SK-N-SH (cell line): ENCODE measurements at regions not wholly inside any gene's neighbourhood (a gene's known extent, or its start where the extent isn't known, plus 50 kb on each side); places are given as distances from the start of the nearest gene placed in this dataset.

Source experiments
- CTCF ChIA-PET: fragments of 300-600, 350-600 bp; formaldehyde crosslinking; extraction: SDS; loops from one replicate; lab custom pipeline; 2021; lab: Yijun Ruan, JAX
- POLR2A ChIA-PET: fragments of 350-600 bp; sonication (Branson Sonifier 250); formaldehyde crosslinking; extraction: SDS; loops from one replicate; lab custom pipeline; 2020; ENCODE audit warnings: antibody characterized with exemption, inconsistent platforms; lab: Yijun Ruan, JAX
- DNase-seq: peaks from one replicate; pipeline ENCODE4 v3.0.0; 2012
- H2AFZ ChIP-seq: fragments of 200-600 bp; sonication (generic); 2 replicates; pipeline ENCODE4 v1.8.1; 2016; ENCODE audit warnings: antibody characterized with exemption, mild to moderate bottlenecking, low read depth
- H3F3A ChIP-seq: fragments of 200-600 bp; sonication (generic); replicated peaks from 2 replicates; pipeline ENCODE3; 2016; ENCODE audit warnings: antibody characterized with exemption, mild to moderate bottlenecking; ENCODE audit not compliant: insufficient read depth
- H3K27ac ChIP-seq, 2 experiments: fragments of 200-500 bp in 1 of 2; fragments of 200-600 bp in 1 of 2; sonication (Bioruptor generic) in 1 of 2; sonication (generic), shearing (Covaris generic) in 1 of 2; 2 replicates each; pipeline versions ENCODE4 v1.5.1 to v1.6.1; 2014 to 2016; ENCODE audit warnings: low read depth in 2 of 2, inconsistent platforms in 1 of 2, low read length in 1 of 2, mild to moderate bottlenecking in 1 of 2, mixed read lengths in 1 of 2
- H3K27me3 ChIP-seq: fragments of 200-600 bp; sonication (generic), shearing (Covaris generic); 2 replicates; pipeline ENCODE4 v1.6.1; 2016; ENCODE audit warnings: mixed run types; ENCODE audit not compliant: insufficient read depth
- H3K36me3 ChIP-seq, 2 experiments: fragments of 200-500 bp in 1 of 2; fragments of 200-600 bp in 1 of 2; sonication (Bioruptor generic) in 1 of 2; sonication (generic) in 1 of 2; replicated peaks in 1 of 2; 2 replicates each; pipeline versions ENCODE3 to v1.5.1; 2014 to 2016; ENCODE audit warnings: low read length in 1 of 2, mild to moderate bottlenecking in 1 of 2; ENCODE audit not compliant: insufficient read depth in 2 of 2, control insufficient read depth in 1 of 2
- H3K4me1 ChIP-seq, 2 experiments: fragments of 200-500 bp in 1 of 2; fragments of 200-600 bp in 1 of 2; sonication (Bioruptor generic) in 1 of 2; sonication (generic), shearing (Covaris generic) in 1 of 2; 2 replicates each; pipeline versions ENCODE4 v1.5.1 to v1.6.1; 2014 to 2016; ENCODE audit warnings: low read depth in 1 of 2, low read length in 1 of 2, mixed run types in 1 of 2; ENCODE audit not compliant: insufficient read depth in 2 of 2, control insufficient read depth in 1 of 2
- H3K4me2 ChIP-seq: fragments of 200-600 bp; sonication (generic), shearing (Covaris generic); 2 replicates; pipeline ENCODE4 v1.6.1; 2017; ENCODE audit warnings: mixed run types
- H3K4me3 ChIP-seq, 2 experiments: fragments of 200-500 bp in 1 of 2; fragments of 200-600 bp in 1 of 2; sonication (Bioruptor generic) in 1 of 2; sonication (generic), shearing (Covaris generic) in 1 of 2; 2 replicates each; pipeline versions ENCODE4 v1.5.1 to v1.8.1; 2014 to 2016; ENCODE audit warnings: low read depth in 2 of 2, inconsistent platforms in 1 of 2, low read length in 1 of 2, mild to moderate bottlenecking in 1 of 2, mixed read lengths in 1 of 2, moderate library complexity in 1 of 2
- H3K79me2 ChIP-seq: fragments of 200-600 bp; sonication (generic); 2 replicates; pipeline ENCODE4 v1.8.1; 2017; ENCODE audit warnings: mild to moderate bottlenecking; ENCODE audit not compliant: insufficient read depth
- H3K9ac ChIP-seq: fragments of 200-600 bp; sonication (generic); 2 replicates; pipeline ENCODE4 v1.6.1; 2017; ENCODE audit warnings: mixed run types
- H3K9me2 ChIP-seq: fragments of 200-600 bp; sonication (generic); 2 replicates; pipeline ENCODE4 v1.6.1; 2017; ENCODE audit warnings: mixed run types
- H3K9me3 ChIP-seq: fragments of 200-600 bp; sonication (generic); 2 replicates; pipeline ENCODE4 v1.6.1; 2017; ENCODE audit warnings: mixed run types, mild to moderate bottlenecking, moderate library complexity
- H4K20me1 ChIP-seq: fragments of 200-600 bp; sonication (generic); 2 replicates; pipeline ENCODE4 v1.6.1; 2017; ENCODE audit warnings: mild to moderate bottlenecking, mixed run types; ENCODE audit not compliant: insufficient read depth
- CHD2 ChIP-seq: fragments of 150-350 bp; IDR thresholded peaks from 2 replicates; pipeline ENCODE4 v1.6.1; 2018; ENCODE audit warnings: low read length; ENCODE audit not compliant: partially characterized antibody
- EP300 ChIP-seq, 2 experiments: IDR thresholded peaks; 2 replicates each; pipeline versions ENCODE4 v1.4.0 to v1.6.1; 2012; ENCODE audit warnings: borderline replicate concordance in 1 of 2, low read depth in 1 of 2, low read length in 1 of 2
- FOSL2 ChIP-seq: IDR thresholded peaks from 2 replicates; pipeline ENCODE4 v1.4.0; 2012; ENCODE audit warnings: low read depth, mild to moderate bottlenecking, moderate library complexity, borderline replicate concordance
- FOXJ3 ChIP-seq: sonication (generic); formaldehyde crosslinking; IDR thresholded peaks from 2 replicates; pipeline ENCODE4 v1.5.1; 2020; ENCODE audit warnings: mild to moderate bottlenecking, missing genetic modification reagents
- GABPA ChIP-seq: IDR thresholded peaks from 2 replicates; pipeline ENCODE4 v1.4.0; 2012; ENCODE audit warnings: low read depth, mild to moderate bottlenecking
- MEF2A ChIP-seq: IDR thresholded peaks from 2 replicates; pipeline ENCODE4 v1.4.0; 2012; ENCODE audit warnings: low read depth, borderline replicate concordance
- NFIC ChIP-seq: IDR thresholded peaks from 2 replicates; pipeline ENCODE4 v1.4.0; 2012; ENCODE audit warnings: borderline replicate concordance
- POLR2AphosphoS5 ChIP-seq: IDR thresholded peaks from 2 replicates; pipeline ENCODE4 v1.6.1; 2012; ENCODE audit warnings: low read depth, low read length
- RCOR1 ChIP-seq: fragments of 150-350 bp; IDR thresholded peaks from 2 replicates; pipeline ENCODE4 v1.6.1; 2017; ENCODE audit warnings: antibody characterized with exemption, low read length
- RXRA ChIP-seq: IDR thresholded peaks from 2 replicates; pipeline ENCODE4 v1.4.0; 2012; ENCODE audit warnings: low read depth, mild to moderate bottlenecking, borderline replicate concordance
- SIN3A ChIP-seq: IDR thresholded peaks from 2 replicates; pipeline ENCODE4 v1.6.1; 2012; ENCODE audit warnings: low read depth, mild to moderate bottlenecking, low read length, moderate library complexity, borderline replicate concordance
- TAF1 ChIP-seq: IDR thresholded peaks from 2 replicates; pipeline ENCODE4 v1.6.1; 2012; ENCODE audit warnings: low read depth, mild to moderate bottlenecking, low read length, moderate library complexity, borderline replicate concordance
- TCF12 ChIP-seq: IDR thresholded peaks from 2 replicates; pipeline ENCODE4 v1.4.0; 2012
- TEAD4 ChIP-seq: IDR thresholded peaks from 2 replicates; pipeline ENCODE4 v1.4.0; 2012; ENCODE audit warnings: mild to moderate bottlenecking, borderline replicate concordance; ENCODE audit not compliant: insufficient read depth
- YY1 ChIP-seq: IDR thresholded peaks from 2 replicates; pipeline ENCODE4 v1.4.0; 2012; ENCODE audit warnings: low read depth, mild to moderate bottlenecking
- ZBTB33 ChIP-seq: IDR thresholded peaks from 2 replicates; pipeline ENCODE4 v1.4.0; 2012; ENCODE audit warnings: low read depth, borderline replicate concordance
- WGBS: methylation state at CpG from one replicate; pipeline ENCODE4 v1.1.6; 2017; ENCODE audit warnings: low lambda C conversion rate; 5-methylcytosine and 5-hydroxymethylcytosine counted together
- TF ChIP-seq, protein P1 (sequence below): fragments of 150-350 bp; IDR thresholded peaks from 2 replicates; pipeline ENCODE4 v1.6.1; 2017; ENCODE audit warnings: antibody characterized with exemption, low read length, low read depth, borderline replicate concordance
- TF ChIP-seq, protein P2 (sequence below): IDR thresholded peaks from 2 replicates; pipeline ENCODE4 v1.4.0; 2012; ENCODE audit warnings: low read depth, borderline replicate concordance
- TF ChIP-seq, protein P3 (sequence below): IDR thresholded peaks from 2 replicates; pipeline ENCODE4 v1.4.0; 2012; ENCODE audit warnings: low read depth

DNA sequence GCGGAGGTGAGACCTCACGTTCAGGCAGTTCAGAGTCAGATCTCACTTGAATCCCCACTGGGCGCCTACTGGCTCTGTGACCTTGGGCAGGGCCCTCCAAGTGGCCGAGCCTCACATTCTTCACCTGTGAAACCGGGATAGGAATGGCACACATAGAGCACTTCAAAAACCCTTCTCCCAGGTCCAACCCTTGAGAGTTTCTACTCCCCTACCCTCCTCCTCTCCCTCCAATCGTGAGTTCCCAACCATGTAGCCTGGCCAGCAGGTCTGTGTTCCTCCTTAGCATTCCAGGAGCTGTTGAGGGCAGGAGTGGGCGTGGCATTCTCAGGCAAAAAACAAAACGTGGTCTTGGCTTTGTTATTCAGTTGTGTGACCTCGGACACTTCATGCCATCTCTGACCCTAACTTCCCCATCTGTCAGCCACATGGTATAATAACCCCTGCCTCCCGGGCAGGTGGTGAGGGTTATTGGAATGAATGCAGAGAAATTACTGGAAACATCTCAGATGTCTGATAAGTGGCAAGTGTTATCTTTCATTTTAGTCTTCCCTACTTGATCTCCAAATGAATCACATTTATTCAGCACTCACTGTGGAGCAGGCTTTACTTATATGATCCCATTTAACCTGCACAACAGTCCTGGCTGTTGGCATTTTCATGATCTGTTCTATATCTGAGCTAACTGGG, 112.8 kb upstream of the BOD1 start (continued):
- no peak for TF ChIP-seq NFIC
- peak in 1 of 2 experiments; percentile 90; a peak in 2 of 4 replicates for TF ChIP-seq EP300 (IDR thresholded peaks at IDR 0.05; ENCODE audit: borderline replicate concordance in 1 of 2, low read depth in 1 of 2, low read length in 1 of 2)
- TF ChIP-seq, all 33 proteins: peak for 4

DNA sequence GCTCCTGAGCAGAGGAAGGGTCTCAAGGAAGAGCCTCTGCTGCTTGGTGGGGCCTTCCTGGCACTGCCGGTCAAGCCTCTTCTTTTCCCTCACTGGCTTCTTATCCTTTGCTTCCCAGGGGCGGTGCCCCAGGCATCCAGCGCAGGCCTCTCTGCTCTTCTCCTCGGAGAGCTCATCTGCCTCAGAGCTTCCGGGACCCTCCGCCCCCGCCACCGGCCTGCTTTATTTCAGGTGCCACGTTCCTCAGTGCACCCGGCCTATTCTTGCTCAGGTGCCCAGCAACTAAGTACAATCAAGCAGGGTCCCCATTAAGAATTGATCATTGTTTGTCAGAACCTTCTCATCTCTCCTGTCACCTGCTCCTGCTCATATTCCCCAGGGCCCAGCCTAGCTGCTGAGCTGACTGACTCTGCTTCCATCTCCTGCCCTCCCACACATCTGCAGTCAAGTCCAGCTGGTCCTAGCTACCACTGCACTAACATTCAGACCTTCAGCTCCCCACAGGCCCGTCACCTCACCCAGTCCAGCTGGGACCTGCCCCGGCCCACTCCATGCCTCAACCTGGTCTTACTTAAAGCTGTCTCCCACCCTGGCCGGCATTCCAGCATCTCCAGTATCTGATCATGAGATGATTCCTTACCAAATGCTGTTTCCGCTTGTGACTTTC, 114.3 kb upstream of the BOD1 start:
- Histone ChIP-seq H3F3A (no peaks in the 10 kb centered on the region), H3K79me2 (no peaks in the 10 kb centered on the region), H3K36me3 (no peaks in the 10 kb centered on the region), H3K27ac (peak overlapping the region in 1 of 2 experiments; percentile 65; a peak in 2 of 4 replicates), H3K4me2 (no peak overlapping the region), H3K4me1 (peaks cover 0 to 41% of the 10 kb centered on the region in 2 experiments; a peak in 1 of 4 replicates), H3K9ac (no peak overlapping the region), H4K20me1 (no peaks in the 10 kb centered on the region), H3K4me3 (no peak overlapping the region), H3K27me3 (no peaks in the 10 kb centered on the region), H3K9me3 (no peaks in the 10 kb centered on the region), H2AFZ (no peak overlapping the region), H3K9me2 (no peaks in the 10 kb centered on the region)
- POLR2A ChIA-PET, result interaction anchor here (3.7 kb wide), 1 partner anchor 10 kb away, joined by 10 read pairs; no protein-coding TSS in a partner anchor
- CTCF ChIA-PET, result interaction anchor here (0.5 to 6.5 kb wide), 2 partner anchors 10 to 18 kb away, joined by 4 to 35 read pairs; no protein-coding TSS in a partner anchor
- TF ChIP-seq GABPA (no peak), YY1 (no peak), TCF12 (no peak), CHD2 (no peak), TEAD4 (no peak), SIN3A (no peak), ZBTB33 (no peak), FOSL2 (no peak), RCOR1 (no peak), MEF2A (no peak), TAF1 (no peak), RXRA (no peak), FOXJ3 (CRISPR knock-in tag) (no peak), POLR2AphosphoS5 (no peak)
- TF ChIP-seq, protein P1, sequence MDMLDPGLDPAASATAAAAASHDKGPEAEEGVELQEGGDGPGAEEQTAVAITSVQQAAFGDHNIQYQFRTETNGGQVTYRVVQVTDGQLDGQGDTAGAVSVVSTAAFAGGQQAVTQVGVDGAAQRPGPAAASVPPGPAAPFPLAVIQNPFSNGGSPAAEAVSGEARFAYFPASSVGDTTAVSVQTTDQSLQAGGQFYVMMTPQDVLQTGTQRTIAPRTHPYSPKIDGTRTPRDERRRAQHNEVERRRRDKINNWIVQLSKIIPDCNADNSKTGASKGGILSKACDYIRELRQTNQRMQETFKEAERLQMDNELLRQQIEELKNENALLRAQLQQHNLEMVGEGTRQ, result no peak
- TF ChIP-seq, protein P2, sequence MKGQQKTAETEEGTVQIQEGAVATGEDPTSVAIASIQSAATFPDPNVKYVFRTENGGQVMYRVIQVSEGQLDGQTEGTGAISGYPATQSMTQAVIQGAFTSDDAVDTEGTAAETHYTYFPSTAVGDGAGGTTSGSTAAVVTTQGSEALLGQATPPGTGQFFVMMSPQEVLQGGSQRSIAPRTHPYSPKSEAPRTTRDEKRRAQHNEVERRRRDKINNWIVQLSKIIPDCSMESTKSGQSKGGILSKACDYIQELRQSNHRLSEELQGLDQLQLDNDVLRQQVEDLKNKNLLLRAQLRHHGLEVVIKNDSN, result no peak
- TF ChIP-seq, protein P3, sequence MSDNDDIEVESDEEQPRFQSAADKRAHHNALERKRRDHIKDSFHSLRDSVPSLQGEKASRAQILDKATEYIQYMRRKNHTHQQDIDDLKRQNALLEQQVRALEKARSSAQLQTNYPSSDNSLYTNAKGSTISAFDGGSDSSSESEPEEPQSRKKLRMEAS, result no peak
- DNase-seq, result no peak
- WGBS, result 74% methylated on average over 12 of the region's 14 CpGs
